Femur (tissue), 1 donor: ENCODE measurements at regions not wholly inside any gene's neighbourhood (a gene's known extent, or its start where the extent isn't known, plus 50 kb on each side); places are given as distances from the start of the nearest gene placed in this dataset.
"Not testable (repeated sequence)": the region's sequence is repeated elsewhere in the genome, so short reads cannot be mapped to it uniquely, and the experiment has no call there.

Source experiments
- DNase-seq: peaks from one replicate; pipeline ENCODE4 v3.0.0-alpha.2; 2017

- DNase-seq, result no peak
These were observed 77.3 kb downstream of the PPCDC start for GRCh38 chr15:75100679-75101078.

DNA sequence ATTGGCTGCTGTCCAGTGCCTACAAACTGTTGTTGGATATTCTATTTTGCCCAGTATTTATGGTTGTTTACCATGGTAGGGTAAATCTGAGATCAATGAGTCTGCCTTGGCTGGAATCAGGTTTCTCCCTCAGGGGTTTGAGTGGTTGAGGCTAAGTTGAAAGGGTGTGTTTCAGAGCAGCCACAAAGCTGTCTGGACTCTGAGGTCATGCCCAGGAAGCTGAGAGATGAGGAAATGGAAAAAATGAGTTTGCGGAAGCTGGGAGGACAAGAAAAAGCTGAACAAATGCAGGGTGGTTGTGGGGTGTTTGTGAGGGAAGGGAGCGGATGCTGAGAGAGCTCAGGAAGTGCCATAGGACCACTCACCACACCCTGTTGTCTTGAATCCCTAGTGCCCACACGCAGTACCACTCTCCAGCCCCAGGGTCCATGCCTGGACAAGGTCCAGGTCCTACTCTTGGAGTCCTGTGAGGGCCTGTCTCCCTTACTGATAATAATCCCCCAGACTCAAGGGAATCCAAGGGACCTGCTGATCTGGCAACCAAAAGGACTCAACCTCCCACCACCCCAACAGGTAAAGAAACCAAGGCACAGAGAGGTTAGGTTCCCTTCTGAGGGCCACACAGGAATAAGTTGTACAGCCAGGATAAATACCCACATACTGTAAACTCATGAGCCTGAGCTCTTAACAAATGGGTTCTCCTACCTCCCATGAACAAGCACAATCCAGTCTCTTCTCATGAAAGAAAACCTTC is 81.6 kb downstream of the PPCDC start:
- peak; percentile 81 for DNase-seq

- no peak for DNase-seq
These were observed 84.1 kb downstream of the PPCDC start for GRCh38 chr15:75107516-75107907.

DNA sequence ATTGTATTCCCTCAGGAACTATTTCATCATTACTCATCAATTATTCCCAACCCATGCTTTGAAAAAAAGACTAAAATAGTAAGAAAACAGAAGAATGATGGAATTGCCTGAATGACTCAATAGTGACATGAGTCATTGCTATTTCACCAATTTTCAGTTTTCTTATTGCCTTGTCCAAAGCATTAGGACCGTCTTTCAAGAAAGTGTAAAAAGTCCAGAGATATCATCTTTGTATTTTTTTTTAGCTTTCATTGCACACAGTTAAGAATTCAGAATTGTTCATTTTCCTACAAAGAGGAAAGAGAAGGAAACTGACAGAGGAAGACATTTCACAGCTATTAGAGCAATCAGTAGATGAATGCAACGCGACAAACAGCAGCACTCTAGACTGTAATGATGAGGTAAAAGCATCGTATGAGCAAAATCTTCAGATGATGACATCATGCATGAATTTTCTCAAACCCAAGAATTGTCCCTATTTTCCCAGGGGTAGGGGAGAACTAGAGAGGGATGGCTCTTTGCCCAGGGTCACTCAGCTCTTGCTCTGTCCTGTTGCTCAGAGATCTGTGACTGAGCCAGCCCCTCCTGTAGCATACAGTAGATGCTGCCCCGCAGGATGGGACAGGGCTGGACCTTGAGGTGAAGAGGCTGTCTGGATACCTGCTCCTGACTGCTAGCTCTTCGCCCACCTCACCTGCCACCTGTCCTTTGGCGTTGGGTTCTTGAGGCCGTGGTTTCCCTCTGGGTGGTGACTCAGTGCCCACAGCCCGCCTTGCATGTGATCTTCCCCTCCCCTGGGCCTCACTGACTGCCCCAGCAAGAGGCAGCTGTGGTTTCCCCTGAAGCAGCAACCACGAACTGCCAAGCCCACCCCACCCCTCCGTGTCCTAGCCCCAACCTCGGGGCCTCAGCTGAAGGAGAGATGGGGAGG is 84.8 kb downstream of the PPCDC start:
- peak; percentile 70 for DNase-seq

GRCh38 chr15:75109021-75109735 is 85.8 kb downstream of the PPCDC start:
- no peak for DNase-seq

GRCh38 chr15:75109736-75110130 is 86.3 kb downstream of the PPCDC start:
- no peak for DNase-seq

GRCh38 chr15:75112278-75112847 is 89.0 kb downstream of the PPCDC start:
- no peak for DNase-seq

DNA sequence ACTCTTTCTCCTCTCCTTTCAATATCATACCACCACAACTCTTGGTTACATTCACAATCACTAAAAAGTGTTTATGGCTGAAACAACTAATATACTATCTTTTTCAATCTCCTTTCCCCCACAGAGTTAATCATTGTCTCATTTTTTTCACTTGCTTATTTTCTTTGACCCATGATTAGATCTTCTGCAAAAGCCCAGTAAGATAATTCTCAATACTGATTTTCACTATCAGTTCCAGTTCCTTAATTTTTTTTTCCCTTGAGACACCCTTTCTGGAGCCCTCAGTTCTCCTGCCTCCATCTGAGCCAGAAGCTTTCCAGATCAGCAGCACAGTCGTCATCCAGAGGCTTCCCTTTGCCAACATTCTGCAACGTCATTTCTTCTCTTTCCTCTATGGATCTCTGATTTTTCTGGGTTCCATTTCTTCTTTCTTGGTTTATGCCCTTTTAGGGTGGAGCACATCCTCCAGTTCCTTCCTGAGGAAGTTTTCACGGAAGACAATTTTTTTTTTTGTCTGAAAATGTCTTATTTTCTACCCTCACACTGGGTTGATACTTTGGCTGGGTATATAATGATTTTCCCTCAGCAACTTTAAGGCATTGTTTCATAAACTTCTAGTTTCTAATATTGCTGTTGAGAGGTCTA is 88.7 kb upstream of the C15orf39 start:
- DNase-seq, result no peak

GRCh38 chr15:75114327-75114726 is 87.4 kb upstream of the C15orf39 start:
- DNase-seq, result no peak

DNA sequence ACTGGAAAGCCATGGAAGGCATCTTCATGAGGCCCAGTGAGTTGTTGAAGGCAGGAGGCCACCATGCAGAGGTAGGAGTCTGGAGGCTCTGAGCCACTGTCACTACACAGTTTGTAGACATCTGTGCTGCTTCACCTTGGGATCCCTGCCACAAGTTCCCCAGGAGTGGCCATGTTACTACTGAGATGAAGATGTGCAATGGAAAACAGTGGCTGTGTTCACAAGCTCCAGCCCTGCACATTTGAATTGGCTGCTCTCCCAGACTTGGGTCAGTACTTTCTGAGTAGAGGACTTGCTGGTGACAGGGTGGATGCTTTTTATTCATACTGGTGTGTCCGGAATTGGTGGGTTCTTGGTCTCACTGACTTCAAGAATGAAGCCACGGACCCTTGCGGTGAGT is 86.9 kb upstream of the C15orf39 start:
- DNase-seq, result peak; percentile 41

GRCh38 chr15:75115411-75115913 is 86.2 kb upstream of the C15orf39 start:
- DNase-seq, result not testable (repeated sequence)

- DNase-seq, result not testable (repeated sequence)
These were observed 85.5 kb upstream of the C15orf39 start for GRCh38 chr15:75116143-75116542.

GRCh38 chr15:75117993-75118392 is 83.7 kb upstream of the C15orf39 start:
- no peak for DNase-seq

DNA sequence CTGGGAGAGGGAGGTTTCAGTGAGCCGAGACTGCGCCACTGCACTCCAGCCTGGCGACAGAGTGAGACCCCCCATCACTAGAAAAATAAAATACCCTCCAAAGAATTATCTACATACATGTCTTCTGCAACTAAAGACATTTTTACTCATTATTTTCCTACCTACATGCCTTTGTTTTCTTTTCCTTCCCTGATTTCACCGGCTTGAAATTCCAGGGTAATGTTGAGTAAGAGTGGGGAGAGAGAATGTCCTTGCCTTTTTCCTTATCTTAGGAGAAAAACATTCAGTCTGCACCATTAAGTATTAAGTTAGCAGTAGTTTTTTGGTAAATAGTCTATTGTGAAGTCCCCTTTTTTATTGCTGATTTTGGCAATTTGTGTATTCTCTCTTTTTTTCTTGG is 82.4 kb upstream of the C15orf39 start:
- not testable (repeated sequence) for DNase-seq

- DNase-seq, result no peak
These were observed 80.2 kb upstream of the C15orf39 start for GRCh38 chr15:75121491-75121890.

DNA sequence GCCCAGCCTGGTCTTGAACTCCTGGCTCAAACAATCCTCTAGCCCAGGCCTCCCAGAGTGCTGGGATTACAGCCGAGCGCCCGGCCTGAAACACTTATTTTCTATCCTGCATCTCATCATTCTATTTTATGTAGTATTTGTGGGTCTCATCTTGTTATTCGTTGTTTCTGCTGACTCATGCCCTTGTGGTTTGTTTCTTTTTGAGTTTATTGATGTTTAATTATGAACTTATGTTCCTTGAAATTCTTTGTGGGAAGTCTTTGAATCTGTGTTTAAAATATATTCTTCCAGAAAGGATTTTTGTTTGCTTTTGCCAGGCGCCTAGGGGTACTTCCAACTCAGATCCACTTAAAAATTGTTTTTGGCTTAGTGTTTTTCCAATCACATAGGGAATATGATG is 78.3 kb upstream of the C15orf39 start:
- no peak for DNase-seq

DNA sequence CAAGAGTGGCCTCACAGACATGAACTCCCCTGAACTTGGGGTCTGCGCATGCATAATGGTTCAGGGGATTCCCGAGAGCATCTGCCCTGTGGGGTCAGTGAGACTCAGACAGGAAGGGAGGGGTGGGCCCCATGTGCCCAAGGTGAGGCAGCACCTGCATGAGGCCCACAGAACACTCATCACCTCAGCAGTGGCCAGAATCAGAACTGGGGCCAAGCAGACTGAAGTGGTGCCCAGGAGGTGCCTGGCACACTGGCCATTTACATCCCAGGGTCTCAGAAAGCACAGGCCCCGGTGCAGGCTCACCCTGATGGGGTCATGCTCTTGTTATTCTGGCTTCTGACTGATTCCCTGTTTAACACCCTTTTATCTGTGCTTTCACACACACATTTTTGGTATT is 77.4 kb upstream of the C15orf39 start:
- DNase-seq, result not testable (repeated sequence)

DNA sequence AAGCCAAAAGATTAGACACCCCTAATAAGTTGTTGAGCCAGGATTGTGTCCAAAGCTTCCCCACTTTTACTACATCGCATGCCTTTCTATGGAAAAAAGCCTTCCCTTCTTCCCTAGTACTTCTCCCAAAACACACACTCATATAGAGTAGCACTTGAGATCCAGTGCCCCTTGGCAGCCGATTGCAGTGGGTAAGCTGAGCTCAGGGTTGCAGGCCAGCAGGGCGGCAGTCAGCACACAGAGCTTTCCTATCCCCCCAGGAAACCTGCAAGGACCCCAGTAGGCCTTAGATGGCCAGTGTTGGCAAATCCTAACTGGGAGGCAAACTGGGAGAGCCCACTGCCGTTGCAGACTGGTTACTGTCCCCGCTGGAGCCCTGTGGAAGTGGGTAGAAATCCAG is 75.7 kb upstream of the C15orf39 start:
- no peak for DNase-seq

- no peak for DNase-seq
These were observed 74.7 kb upstream of the C15orf39 start for GRCh38 chr15:75126864-75127580.

- no peak for DNase-seq
These were observed 71.9 kb upstream of the C15orf39 start for GRCh38 chr15:75129788-75130187.

GRCh38 chr15:75131269-75131643 is 70.4 kb upstream of the C15orf39 start:
- DNase-seq, result no peak

DNA sequence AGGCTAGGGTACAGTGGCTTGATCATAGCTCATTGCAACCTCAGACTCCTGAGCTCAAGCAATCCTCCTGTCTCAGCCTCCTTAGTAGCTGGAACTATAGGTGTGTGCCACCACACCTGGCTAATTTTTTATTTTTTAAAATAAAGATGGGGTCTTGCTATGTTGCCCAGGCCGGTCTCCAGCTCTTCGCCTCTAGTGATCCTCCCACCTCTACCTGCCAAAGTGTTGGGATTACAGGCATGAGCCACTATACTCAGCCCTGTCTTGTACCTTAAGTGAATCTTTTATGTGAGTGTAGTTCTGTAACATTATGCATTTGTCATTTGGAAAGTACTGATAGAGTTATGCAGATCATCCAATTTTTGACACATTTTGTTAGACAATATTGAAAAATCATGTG is 66.9 kb upstream of the C15orf39 start:
- DNase-seq, result no peak
